GM12873 (cell line): ENCODE measurements at regions not wholly inside any gene's neighbourhood (a gene's known extent, or its start where the extent isn't known, plus 50 kb on each side); places are given as distances from the start of the nearest gene placed in this dataset.
A peak's percentile ranks its signal among the peaks of the same experiment; 100 is the strongest.

Source experiments
- CTCF ChIP-seq: IDR thresholded peaks from 2 replicates; pipeline ENCODE4 v1.5.1; 2012; ENCODE audit warnings: low read depth, mild to moderate bottlenecking, moderate library complexity, low read length, control low read depth; ENCODE audit not compliant: insufficient read depth; ENCODE audit errors: missing control alignments

GRCh38 chr6:99819853-99820252 lies 174.2 kb downstream of the MCHR2 start:
- no peak for TF ChIP-seq CTCF

- no peak for TF ChIP-seq CTCF
Measured at GRCh38 chr6:99821164-99821563, 172.9 kb downstream of the MCHR2 start.

- peak; percentile 45 for TF ChIP-seq CTCF
Measured at GRCh38 chr6:99822741-99823512, 171.1 kb downstream of the MCHR2 start.

- TF ChIP-seq CTCF = no peak
Measured at GRCh38 chr6:99833034-99833433, 161.0 kb downstream of the MCHR2 start.

GRCh38 chr6:99836471-99836870 lies 157.6 kb downstream of the MCHR2 start:
- TF ChIP-seq CTCF = no peak

GRCh38 chr6:99838607-99839006 lies 155.4 kb downstream of the MCHR2 start:
- TF ChIP-seq CTCF = no peak

GRCh38 chr6:99841297-99841696 lies 152.7 kb downstream of the MCHR2 start:
- no peak for TF ChIP-seq CTCF
